SU-DHL-6 (cell line): ENCODE measurements at regions not wholly inside any gene's neighbourhood (a gene's known extent, or its start where the extent isn't known, plus 50 kb on each side); places are given as distances from the start of the nearest gene placed in this dataset.
"Not testable (repeated sequence)": the region's sequence is repeated elsewhere in the genome, so short reads cannot be mapped to it uniquely, and the experiment has no call there.

Source experiments
- H2AFZ ChIP-seq: fragments of 200-600 bp; sonication (generic); 2 replicates; pipeline ENCODE4 v1.6.1; 2014; ENCODE audit warnings: low read depth, mild to moderate bottlenecking, moderate library complexity, mixed read lengths, antibody characterized with exemption, low read length; ENCODE audit not compliant: severe bottlenecking
- H3F3A ChIP-seq: fragments of 200-600 bp; shearing (Covaris generic); 2 replicates; pipeline ENCODE4 v1.6.0; 2016; ENCODE audit warnings: antibody characterized with exemption, mild to moderate bottlenecking; ENCODE audit not compliant: insufficient read depth
- H3K27ac ChIP-seq: fragments of 200-600 bp; sonication (generic); 2 replicates; pipeline ENCODE4 v1.5.1; 2016; ENCODE audit warnings: low read depth, mild to moderate bottlenecking, low read length, moderate library complexity, mixed read lengths
- H3K27me3 ChIP-seq: fragments of 200-600 bp; sonication (generic), shearing (Covaris generic); 2 replicates; pipeline ENCODE4 v1.6.0; 2014; ENCODE audit warnings: mild to moderate bottlenecking, low read length
- H3K36me3 ChIP-seq: fragments of 200-600 bp; sonication (generic); 2 replicates; pipeline ENCODE4 v1.6.1; 2014; ENCODE audit warnings: mild to moderate bottlenecking, low read length, mixed read lengths
- H3K4me2 ChIP-seq: fragments of 300-600, 200-600 bp; shearing (Covaris generic), sonication (generic); 2 replicates; pipeline ENCODE4 v1.6.0; 2014; ENCODE audit warnings: low read length, low read depth, mild to moderate bottlenecking; ENCODE audit not compliant: poor library complexity, severe bottlenecking
- H3K4me3 ChIP-seq: fragments of 200-600 bp; sonication (generic); 2 replicates; pipeline ENCODE4 v1.5.1; 2014; ENCODE audit warnings: antibody characterized with exemption, low read length, mild to moderate bottlenecking, mixed read lengths; ENCODE audit not compliant: insufficient read depth, poor library complexity, severe bottlenecking
- H3K79me2 ChIP-seq: fragments of 200-600 bp; sonication (generic); 2 replicates; pipeline ENCODE4 v1.6.1; 2014; ENCODE audit warnings: mild to moderate bottlenecking, low read length, moderate library complexity; ENCODE audit not compliant: insufficient read depth
- H3K9ac ChIP-seq: fragments of 200-600 bp; sonication (generic); 2 replicates; pipeline ENCODE4 v1.7.0; 2014; ENCODE audit warnings: mild to moderate bottlenecking, low read length
- H3K9me2 ChIP-seq: fragments of 200-600 bp; sonication (generic); replicated peaks from 2 replicates; pipeline ENCODE4 v1.6.1; 2014; ENCODE audit warnings: low read length; ENCODE audit not compliant: insufficient read depth
- H3K9me3 ChIP-seq: fragments of 200-600 bp; sonication (generic); 2 replicates; pipeline ENCODE4 v1.6.1; 2014; ENCODE audit warnings: low read length, mixed read lengths; ENCODE audit not compliant: insufficient read depth
- H4K20me1 ChIP-seq: fragments of 200-600 bp; sonication (generic); 2 replicates; pipeline ENCODE4 v1.6.1; 2014; ENCODE audit warnings: low read depth, mild to moderate bottlenecking, antibody characterized with exemption, low read length, moderate library complexity, mixed read lengths
- CTCF ChIP-seq: fragments of 200-600 bp; sonication (generic); IDR thresholded peaks from one replicate; pipeline ENCODE4 v1.5.1; 2017; ENCODE audit warnings: antibody characterized with exemption, mild to moderate bottlenecking, low read length, moderate library complexity; ENCODE audit not compliant: insufficient read depth, poor library complexity, severe bottlenecking
- EZH2phosphoT487 ChIP-seq: fragments of 200-600 bp; sonication (generic), shearing (Covaris generic); conservative IDR thresholded peaks from 2 replicates; pipeline ENCODE4 v1.6.1; 2018; ENCODE audit warnings: mild to moderate bottlenecking, antibody characterized with exemption, low read length, moderate library complexity, mixed read lengths

- H3K27ac ChIP-seq, result no peak overlapping the region
- no peak overlapping the region for H3K4me2 ChIP-seq
- TF ChIP-seq CTCF, result no peak
- TF ChIP-seq EZH2phosphoT487, result no peak
- no peak overlapping the region for H3K9ac ChIP-seq
- H3K27me3 ChIP-seq, result 0 out of 2 replicates have a peak, but pooled peaks cover 2% of the 10 kb centered on the region
- H3K36me3 ChIP-seq, result no peaks in the 10 kb centered on the region; the same call in 1 of the 2 replicates
- no peak overlapping the region for H3K4me3 ChIP-seq
- no peak overlapping the region for H2AFZ ChIP-seq
- peaks cover 3% of the 10 kb centered on the region; the same call in 1 of the 2 replicates for H3K9me3 ChIP-seq
- no peaks in the 10 kb centered on the region for H4K20me1 ChIP-seq
- H3F3A ChIP-seq, result no peaks in the 10 kb centered on the region
- H3K9me2 ChIP-seq, result no peaks in the 10 kb centered on the region
- H3K79me2 ChIP-seq, result no peaks in the 10 kb centered on the region
Measured at GRCh38 chr18:51506811-51507210, 309.3 kb upstream of the MEX3C start.

- H3K9ac ChIP-seq, H3K9me3 ChIP-seq, H3K27ac ChIP-seq, H3K4me2 ChIP-seq, H3K9me2 ChIP-seq, H3K4me3 ChIP-seq, H2AFZ ChIP-seq, H3K27me3 ChIP-seq, H3F3A ChIP-seq, H4K20me1 ChIP-seq, H3K36me3 ChIP-seq, H3K79me2 ChIP-seq: not testable (repeated sequence)
Measured at GRCh38 chr18:51508410-51508809, 310.9 kb upstream of the MEX3C start.

GRCh38 chr18:51510020-51510419 lies 312.5 kb upstream of the MEX3C start:
- no peak overlapping the region for H3K9ac ChIP-seq
- no peaks in the 10 kb centered on the region; the same call in 1 of the 2 replicates for H3K36me3 ChIP-seq
- H4K20me1 ChIP-seq, result no peaks in the 10 kb centered on the region
- peaks cover 3% of the 10 kb centered on the region; the same call in 1 of the 2 replicates for H3K9me3 ChIP-seq
- H3K4me2 ChIP-seq, result no peak overlapping the region
- H3K27ac ChIP-seq, result no peak overlapping the region
- no peaks in the 10 kb centered on the region for H3K79me2 ChIP-seq
- H3K4me3 ChIP-seq, result no peak overlapping the region
- TF ChIP-seq EZH2phosphoT487, result no peak
- no peak for TF ChIP-seq CTCF
- H3K9me2 ChIP-seq, result 0 out of 2 replicates have a peak, but pooled peaks cover 3% of the 10 kb centered on the region
- 0 out of 2 replicates have a peak, but pooled peaks cover 2% of the 10 kb centered on the region for H3K27me3 ChIP-seq
- H3F3A ChIP-seq, result no peaks in the 10 kb centered on the region
- H2AFZ ChIP-seq, result no peak overlapping the region

- 0 out of 2 replicates have a peak, but pooled peaks cover 3% of the 10 kb centered on the region for H3K9me2 ChIP-seq
Measured at GRCh38 chr18:51513517-51513916, 316.0 kb upstream of the MEX3C start.

More at GRCh38 chr18:51513517-51513916, 316.0 kb upstream of the MEX3C start:
- Histone ChIP-seq H3K9me3 (peaks cover 3% of the 10 kb centered on the region; the same call in 1 of the 2 replicates), H3K36me3 (no peaks in the 10 kb centered on the region), H3K79me2 (no peaks in the 10 kb centered on the region), H3K4me2 (no peak overlapping the region), H3K9ac (no peak overlapping the region), H4K20me1 (no peaks in the 10 kb centered on the region), H2AFZ (no peak overlapping the region), H3F3A (no peaks in the 10 kb centered on the region), H3K27me3 (no peaks in the 10 kb centered on the region), H3K27ac (no peak overlapping the region), H3K4me3 (no peak overlapping the region)
- TF ChIP-seq EZH2phosphoT487 (no peak), CTCF (no peak)
